ENCODE measurements at regions not wholly inside any gene's neighbourhood (a gene's known extent, or its start where the extent isn't known, plus 50 kb on each side); places are given as distances from the start of the nearest gene placed in this dataset.

- peaks cover 3% of the 10 kb centered on the region for H3K27me3 ChIP-seq (ENCODE audit: control insufficient read depth, extremely low read depth, insufficient read depth, low read length)
- dilution Hi-C loops (cut with MboI; ENCODE audit: extremely low pct_ligation_motif_present, low sequenced_read_pairs), result no loop called here
- no peaks in the 10 kb centered on the region for H3K36me3 ChIP-seq (ENCODE audit: control insufficient read depth in 2 of 2, extremely low read depth in 1 of 2, insufficient read depth in 2 of 2, low read length in 2 of 2)
- FAIRE-seq, result no peak
- no peak overlapping the region for H3K9ac ChIP-seq (ENCODE audit: control insufficient read depth, extremely low read depth, insufficient read depth, low read length)
- no peaks in the 10 kb centered on the region for H3K79me2 ChIP-seq (ENCODE audit: control insufficient read depth, insufficient read depth, low read length)
- H2AFZ ChIP-seq (ENCODE audit: control insufficient read depth, low read length), result no peak overlapping the region
- H3K9me1 ChIP-seq (ENCODE audit: control insufficient read depth, extremely low read depth, insufficient read depth, low read length), result no peaks in the 10 kb centered on the region
- no peaks in the 10 kb centered on the region for H3K9me3 ChIP-seq (ENCODE audit: control insufficient read depth, low read depth, low read length)
- H3K4me3 ChIP-seq (ENCODE audit: control insufficient read depth in 2 of 3, extremely low read depth in 1 of 3, insufficient read depth in 2 of 3, low read depth in 1 of 3, low read length in 3 of 3), result no peak overlapping the region
- no peak for TF ChIP-seq CTCF (optimal IDR thresholded peaks at IDR 0.05 in 1 of 3, IDR thresholded peaks at IDR 0.05 in 1 of 3, conservative IDR thresholded peaks at IDR 0.05 in 1 of 3; ENCODE audit: extremely low read depth in 1 of 3, insufficient read depth in 2 of 3, low read length in 3 of 3)
- no peak for TF ChIP-seq EZH2 (IDR thresholded peaks at IDR 0.05; ENCODE audit: low read length)
- no peak overlapping the region for H3K27ac ChIP-seq (ENCODE audit: control insufficient read depth, insufficient read depth, low read length)
- DNase-seq (ENCODE audit: low read depth, low spot score), result no peak
- H4K20me1 ChIP-seq (ENCODE audit: control insufficient read depth, extremely low read depth, insufficient read depth, low read length), result no peaks in the 10 kb centered on the region
- no peak overlapping the region for H3K4me2 ChIP-seq (ENCODE audit: control insufficient read depth, extremely low read depth, insufficient read depth, low read depth, low read length)
- no peaks in the 10 kb centered on the region for H3K4me1 ChIP-seq (ENCODE audit: control insufficient read depth, extremely low read depth, insufficient read depth, low read length)
These were observed 57.4 kb upstream of the PROKR2 start for GRCh38 chr20:5374171-5374570.

DNA sequence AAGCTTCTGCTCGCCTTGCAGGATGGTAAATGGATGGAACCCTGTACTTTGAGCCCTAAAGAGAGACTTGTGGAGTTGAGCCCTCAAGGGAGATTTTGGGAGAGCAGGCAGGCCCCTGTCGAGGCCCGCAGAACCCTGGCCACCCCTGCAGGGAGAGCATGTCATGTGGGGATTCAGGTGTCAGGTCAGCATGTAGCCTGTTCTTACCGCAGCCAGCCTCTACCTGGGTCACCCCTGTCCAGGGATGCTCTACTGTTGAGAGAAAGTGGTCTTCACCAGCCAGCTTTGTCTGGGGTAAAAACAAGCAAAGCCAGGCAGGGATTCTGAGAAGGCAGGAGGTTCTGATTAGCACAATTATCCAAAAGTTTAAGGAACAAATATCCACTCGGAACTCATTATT lies 55.6 kb upstream of the PROKR2 start:
- no peak overlapping the region for H3K4me2 ChIP-seq (ENCODE audit: control insufficient read depth, extremely low read depth, insufficient read depth, low read depth, low read length)
- H3K27ac ChIP-seq (ENCODE audit: control insufficient read depth, insufficient read depth, low read length), result no peak overlapping the region
- H3K9me3 ChIP-seq (ENCODE audit: control insufficient read depth, low read depth, low read length), result no peaks in the 10 kb centered on the region
- H3K9me1 ChIP-seq (ENCODE audit: control insufficient read depth, extremely low read depth, insufficient read depth, low read length), result no peaks in the 10 kb centered on the region
- dilution Hi-C loops (cut with MboI; ENCODE audit: extremely low pct_ligation_motif_present, low sequenced_read_pairs), result no loop called here
- H3K79me2 ChIP-seq (ENCODE audit: control insufficient read depth, insufficient read depth, low read length), result no peaks in the 10 kb centered on the region
- no peak overlapping the region for H3K4me3 ChIP-seq (ENCODE audit: control insufficient read depth in 2 of 3, extremely low read depth in 1 of 3, insufficient read depth in 2 of 3, low read depth in 1 of 3, low read length in 3 of 3)
- H3K36me3 ChIP-seq (ENCODE audit: control insufficient read depth in 2 of 2, extremely low read depth in 1 of 2, insufficient read depth in 2 of 2, low read length in 2 of 2), result no peaks in the 10 kb centered on the region
- no peaks in the 10 kb centered on the region for H4K20me1 ChIP-seq (ENCODE audit: control insufficient read depth, extremely low read depth, insufficient read depth, low read length)
- H3K9ac ChIP-seq (ENCODE audit: control insufficient read depth, extremely low read depth, insufficient read depth, low read length), result no peak overlapping the region
- H3K4me1 ChIP-seq (ENCODE audit: control insufficient read depth, extremely low read depth, insufficient read depth, low read length), result no peaks in the 10 kb centered on the region
- FAIRE-seq, result no peak
- no peak for DNase-seq (ENCODE audit: low read depth, low spot score)
- TF ChIP-seq CTCF (optimal IDR thresholded peaks at IDR 0.05 in 1 of 3, IDR thresholded peaks at IDR 0.05 in 1 of 3, conservative IDR thresholded peaks at IDR 0.05 in 1 of 3; ENCODE audit: extremely low read depth in 1 of 3, insufficient read depth in 2 of 3, low read length in 3 of 3) (no peak), EZH2 (IDR thresholded peaks at IDR 0.05; ENCODE audit: low read length) (no peak)
- no peak overlapping the region for H2AFZ ChIP-seq (ENCODE audit: control insufficient read depth, low read length)
- H3K27me3 ChIP-seq (ENCODE audit: control insufficient read depth, extremely low read depth, insufficient read depth, low read length), result peaks cover 3% of the 10 kb centered on the region

Measured in keratinocyte (primary cell).